Stimulated activated CD4-positive, alpha-beta T cell treated with anti-CD3 and anti-CD28 coated beads, Interleukin-4, amount 100 ng/mL, for 24 hours (primary cell): ENCODE measurements at regions not wholly inside any gene's neighbourhood (a gene's known extent, or its start where the extent isn't known, plus 50 kb on each side); places are given as distances from the start of the nearest gene placed in this dataset.
"Not testable (repeated sequence)": the region's sequence is repeated elsewhere in the genome, so short reads cannot be mapped to it uniquely, and the experiment has no call there.

ENCODE experiments used
- DNase-seq: peaks from one replicate; pipeline ENCODE4 v3.0.0-alpha.2; 2020

DNA sequence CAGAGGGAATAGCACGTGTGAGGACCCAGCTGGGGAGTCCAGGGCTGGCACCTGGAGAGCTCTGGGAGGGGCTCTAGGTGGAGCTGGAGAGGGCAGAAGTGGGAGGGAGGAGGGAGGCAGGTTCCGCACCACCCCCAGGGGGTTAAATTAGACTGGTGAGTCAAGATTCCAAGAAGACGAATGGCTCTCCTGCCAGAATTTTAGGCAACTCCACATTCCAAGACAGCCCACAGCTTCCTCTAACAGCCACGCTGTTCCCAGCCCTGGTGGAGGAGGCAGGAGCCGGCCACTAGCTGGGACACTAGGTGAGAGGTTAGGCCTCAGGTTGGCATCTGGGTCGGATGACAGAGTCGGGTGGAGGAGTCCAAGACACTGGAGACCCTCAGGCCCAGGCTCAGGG, 60.2 kb downstream of the TFAP2C start:
- no peak for DNase-seq

DNA sequence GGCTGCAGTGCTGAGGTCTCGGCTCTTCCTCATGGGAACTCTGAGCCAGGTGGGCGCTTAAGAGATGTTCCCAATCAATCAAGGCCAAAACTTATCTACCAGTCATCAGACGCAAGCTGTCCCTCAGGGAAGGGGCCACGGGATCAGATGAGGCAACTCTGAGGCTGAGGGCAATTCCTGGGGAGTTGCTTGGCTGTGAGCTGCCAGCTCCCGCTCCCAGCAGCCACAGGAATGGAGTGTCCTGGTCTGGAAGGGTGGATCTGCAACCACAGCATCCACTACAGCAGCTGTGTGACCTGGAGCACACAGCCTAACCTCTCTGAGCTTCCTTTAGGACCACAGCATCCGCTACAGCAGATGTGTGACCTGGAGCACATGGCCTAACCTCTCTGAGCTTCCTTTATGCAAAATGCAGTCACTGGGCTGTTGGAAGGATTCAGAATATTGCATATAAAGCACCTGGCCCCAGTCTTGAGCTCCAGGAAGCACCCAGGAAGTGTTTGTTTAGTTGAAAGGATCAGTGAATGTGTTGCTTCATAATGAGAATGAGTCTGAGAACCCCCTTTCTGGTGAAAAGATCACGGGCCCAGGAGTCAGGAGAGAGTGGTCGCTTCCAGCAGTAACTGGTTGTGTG, 60.9 kb downstream of the TFAP2C start:
- no peak for DNase-seq

DNA sequence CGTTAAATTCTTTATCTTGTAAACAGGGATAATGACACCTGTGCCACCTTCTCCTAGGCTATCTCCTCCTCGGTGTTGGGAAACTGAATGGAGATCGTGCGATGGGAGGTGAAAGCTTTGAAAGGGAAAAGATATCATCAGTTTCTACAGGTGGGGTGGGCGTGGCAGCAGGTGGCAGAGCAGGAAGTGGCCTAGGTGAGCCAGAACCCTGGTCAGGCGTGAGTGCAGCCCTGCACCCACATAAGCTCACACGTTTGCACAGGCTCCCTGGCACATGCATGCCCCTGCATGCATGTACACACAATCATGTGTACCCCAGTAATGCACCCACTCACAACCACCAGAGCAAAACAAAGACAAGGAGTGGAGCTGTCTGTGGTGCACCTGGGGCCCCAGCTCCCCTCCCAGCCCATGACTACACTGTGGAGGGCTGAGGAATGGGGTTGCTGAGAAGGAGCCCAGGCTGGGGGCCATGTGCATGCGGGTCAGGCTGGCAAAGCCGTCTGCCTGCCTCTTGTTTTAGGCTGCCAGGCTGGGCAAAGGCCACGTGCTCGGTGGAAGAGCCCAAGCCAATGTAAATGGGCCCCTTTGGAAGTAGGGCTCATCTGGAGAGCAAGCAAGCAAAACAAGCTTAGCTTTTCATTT, 61.5 kb downstream of the TFAP2C start:
- DNase-seq, result no peak

DNA sequence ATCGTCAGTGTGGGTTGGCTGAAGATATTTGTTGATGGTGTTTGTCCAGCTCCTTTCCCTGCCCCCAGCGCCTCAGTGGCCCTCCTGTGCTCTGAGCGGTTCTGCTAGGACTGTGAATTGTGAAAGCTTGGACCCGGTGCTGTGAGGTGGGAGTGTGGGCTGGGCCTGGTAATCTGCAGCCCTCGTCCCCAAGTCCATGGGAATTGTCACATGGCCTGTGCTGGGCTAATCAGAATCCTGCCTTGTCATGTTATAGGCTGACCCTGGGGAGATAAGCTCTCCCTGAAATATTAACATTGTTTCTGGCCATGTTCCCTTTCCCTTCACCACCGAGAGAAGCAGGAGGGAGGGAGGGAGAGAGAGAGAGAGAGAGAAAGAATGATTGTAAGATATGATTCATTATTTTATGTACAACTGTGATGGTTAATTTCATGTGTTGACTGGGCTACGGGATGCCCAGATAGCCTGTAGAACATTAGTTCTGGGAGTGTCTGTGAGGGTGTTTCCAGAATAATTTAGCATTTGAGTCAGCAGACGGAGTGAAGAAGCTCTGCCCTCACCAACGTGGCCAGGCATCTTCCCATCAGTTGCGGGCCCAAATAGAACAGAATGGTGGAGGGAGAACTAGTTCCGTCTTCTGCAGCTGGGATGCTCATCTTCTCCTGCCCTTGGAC, 62.4 kb downstream of the TFAP2C start:
- no peak for DNase-seq

GRCh38 chr20:56693217-56693616, 64.1 kb downstream of the TFAP2C start:
- no peak for DNase-seq

- no peak for DNase-seq
Measured at GRCh38 chr20:56697476-56697875, 68.4 kb downstream of the TFAP2C start.

GRCh38 chr20:56698297-56698696, 69.2 kb downstream of the TFAP2C start:
- no peak for DNase-seq

DNA sequence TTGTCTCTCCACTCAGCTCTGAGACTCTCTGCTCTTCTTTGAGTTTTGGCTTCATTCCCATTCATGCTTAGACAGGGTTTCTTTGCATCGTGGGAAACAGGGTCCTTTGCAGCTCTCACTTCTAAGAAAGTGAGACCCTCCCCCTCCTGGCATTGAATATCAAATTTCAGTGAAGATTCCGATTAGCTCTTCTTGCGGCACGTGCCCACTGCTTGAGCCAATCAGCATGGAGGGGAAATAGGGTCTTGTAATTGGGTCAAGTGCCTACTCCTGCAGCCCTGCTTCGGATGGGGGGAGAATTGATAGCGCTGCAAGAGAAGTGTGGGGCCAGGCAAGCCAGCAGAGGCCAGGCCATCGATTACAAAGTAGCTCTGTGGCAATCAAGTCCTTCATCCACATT, 69.6 kb downstream of the TFAP2C start:
- no peak for DNase-seq

- DNase-seq, result no peak
Measured at GRCh38 chr20:56702931-56703840, 74.1 kb downstream of the TFAP2C start.

DNA sequence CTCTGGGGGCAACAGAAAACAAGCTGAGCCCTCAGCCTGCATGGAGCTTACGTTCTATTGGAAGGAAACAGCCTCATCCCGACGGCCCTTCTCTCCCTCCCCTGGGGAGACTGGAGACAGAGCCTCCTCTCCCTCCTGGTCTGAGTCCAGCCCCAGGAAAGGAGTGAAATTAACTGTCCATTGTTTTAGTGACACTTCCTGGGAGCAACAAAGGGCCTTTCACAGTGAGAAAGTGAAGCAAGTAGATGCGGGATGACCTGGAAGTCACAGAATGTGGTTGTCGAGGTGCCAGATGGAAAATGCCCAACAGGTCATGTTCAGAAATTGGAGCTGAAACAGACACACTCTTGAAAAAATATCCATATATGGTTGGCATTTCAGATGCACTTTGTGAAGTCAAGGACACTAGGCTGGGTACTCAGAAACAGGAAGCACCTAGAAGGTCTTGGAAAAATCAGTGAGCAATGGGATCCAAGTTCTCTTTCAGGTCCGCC, 77.8 kb downstream of the TFAP2C start:
- no peak for DNase-seq

- no peak for DNase-seq
Measured at GRCh38 chr20:56708991-56709390, 79.9 kb downstream of the TFAP2C start.

- DNase-seq, result no peak
Measured at GRCh38 chr20:56710125-56710524, 81.0 kb downstream of the TFAP2C start.

DNA sequence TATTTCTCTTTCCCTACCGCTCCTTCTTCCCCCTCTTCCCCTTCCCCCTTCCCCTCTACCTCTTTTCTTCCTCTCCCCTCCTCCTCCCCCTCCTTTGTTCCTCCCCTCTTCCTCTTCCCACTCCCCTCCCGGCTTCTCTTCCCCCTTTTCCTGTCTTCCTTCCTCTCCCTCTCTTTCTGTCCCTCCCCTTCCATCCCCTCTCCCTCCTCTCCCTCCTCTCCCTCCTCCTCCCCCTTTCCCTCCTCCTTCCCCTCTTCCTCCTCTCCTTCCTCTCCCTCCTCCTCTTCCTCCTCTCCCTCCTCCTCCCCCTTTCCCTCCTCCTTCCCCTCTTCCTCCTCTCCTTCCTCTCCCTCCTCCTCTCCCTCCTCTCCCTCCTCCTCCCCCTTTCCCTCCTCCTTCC, 81.5 kb downstream of the TFAP2C start:
- not testable (repeated sequence) for DNase-seq

- DNase-seq, result no peak
Measured at GRCh38 chr20:56711018-56711417, 81.9 kb downstream of the TFAP2C start.

GRCh38 chr20:56715309-56715708, 86.2 kb downstream of the TFAP2C start:
- DNase-seq, result no peak

DNA sequence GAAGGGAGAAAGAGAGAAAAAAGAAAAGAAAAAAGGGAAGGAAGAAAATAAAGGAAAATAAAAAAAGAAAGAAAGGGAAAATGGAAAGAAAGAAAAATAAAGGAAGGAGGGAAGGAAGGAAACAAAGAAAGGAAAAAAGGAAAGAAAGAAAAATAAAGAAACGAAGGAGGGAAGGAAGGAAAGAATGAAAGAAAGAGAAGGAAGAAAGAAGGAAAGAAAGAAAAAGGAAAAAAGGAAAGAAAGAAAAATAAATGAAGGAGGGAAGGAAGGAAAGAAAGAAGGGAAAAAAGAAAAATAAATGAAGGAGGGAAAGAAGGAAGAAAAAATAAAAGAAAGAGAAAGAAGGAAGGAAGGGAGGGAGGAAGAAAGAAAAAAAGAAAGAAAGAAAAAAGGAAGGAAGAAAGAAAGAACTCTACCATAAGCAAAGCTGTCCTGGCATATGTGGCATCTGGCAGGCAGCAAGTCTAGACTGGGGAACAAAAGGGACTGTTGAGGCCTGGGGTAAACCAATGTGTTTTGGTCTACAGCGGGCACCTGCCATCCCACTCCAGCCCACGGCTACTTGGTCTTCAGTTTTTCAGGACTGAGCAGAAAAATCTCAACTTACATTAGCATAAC, 86.9 kb downstream of the TFAP2C start:
- DNase-seq, result no peak

GRCh38 chr20:56716806-56717205, 87.7 kb downstream of the TFAP2C start:
- no peak for DNase-seq

DNA sequence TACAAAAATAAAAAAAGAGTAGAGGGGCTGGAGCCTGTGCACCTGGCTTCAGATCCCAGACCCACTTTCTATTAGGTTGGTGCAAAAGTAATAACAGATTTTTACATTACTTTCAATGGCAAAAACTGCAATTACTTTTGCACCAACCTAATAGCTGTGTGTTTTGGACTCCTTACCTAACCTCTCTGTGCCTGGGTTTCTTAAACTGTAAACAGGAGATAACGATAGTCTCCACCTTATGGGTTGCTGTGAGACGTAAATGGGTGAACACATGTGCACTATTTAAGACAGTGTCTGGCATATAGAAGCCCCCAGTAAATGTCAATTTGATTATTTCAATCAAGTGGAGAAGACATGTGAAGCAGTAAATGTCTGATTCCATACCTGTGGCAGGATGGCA, 89.7 kb downstream of the TFAP2C start:
- DNase-seq, result no peak

GRCh38 chr20:56720620-56721213, 91.6 kb downstream of the TFAP2C start:
- DNase-seq, result no peak

DNA sequence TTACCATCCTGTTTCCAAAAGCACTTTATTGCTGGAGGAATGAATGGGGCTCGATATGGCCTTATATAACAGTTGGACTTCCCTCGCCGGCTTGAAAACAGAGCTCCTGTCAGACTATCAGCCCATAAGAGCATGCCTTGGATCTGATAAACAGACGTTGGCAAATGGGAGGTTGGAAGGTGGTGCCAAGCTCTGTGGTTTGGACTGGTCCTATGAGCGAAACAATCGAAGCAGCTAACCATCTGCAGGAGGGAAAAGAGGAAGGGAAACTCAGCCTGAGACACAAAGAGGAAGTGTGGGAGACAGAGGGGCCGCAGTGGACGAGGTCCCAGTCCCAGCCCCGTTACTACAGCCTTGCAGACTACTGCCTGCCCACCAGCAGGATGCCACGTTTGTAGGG, 92.9 kb downstream of the TFAP2C start:
- DNase-seq, result no peak

DNA sequence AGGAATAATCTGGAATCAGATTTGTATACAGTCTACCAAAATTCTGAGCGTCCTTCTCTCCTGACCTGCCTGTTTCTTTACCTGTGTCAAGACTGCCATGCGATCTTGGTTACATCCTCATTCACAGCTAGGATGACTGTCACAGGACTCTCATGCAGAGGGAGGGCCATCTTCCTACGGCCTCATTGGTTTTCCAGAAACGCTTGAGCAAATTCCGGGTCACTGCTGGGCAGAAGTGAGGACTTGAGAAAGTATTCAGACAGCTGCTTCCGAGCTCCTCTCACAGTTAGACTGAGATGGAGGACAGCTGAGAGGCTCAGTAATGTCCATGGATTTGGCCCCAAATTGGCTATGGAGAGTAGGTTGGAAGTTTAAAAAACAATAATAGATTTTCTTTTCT, 94.2 kb downstream of the TFAP2C start:
- no peak for DNase-seq

- DNase-seq, result no peak
Measured at GRCh38 chr20:56724241-56724757, 95.2 kb downstream of the TFAP2C start.
